H1 (cell line): ENCODE measurements at regions not wholly inside any gene's neighbourhood (a gene's known extent, or its start where the extent isn't known, plus 50 kb on each side); places are given as distances from the start of the nearest gene placed in this dataset.
A peak's percentile ranks its signal among the peaks of the same experiment; 100 is the strongest.

Experiments used
- CTCF ChIA-PET: fragments of 300-600 bp; sonication (Branson Sonifier 250); formaldehyde crosslinking; loops from one replicate; lab custom pipeline; 2021; ENCODE audit not compliant: partially characterized antibody; lab: Charles Lee
- POLR2A ChIA-PET: fragments of 300-600 bp; sonication (Branson Sonifier 250); formaldehyde crosslinking; loops from one replicate; lab custom pipeline; 2021; ENCODE audit warnings: inconsistent platforms; ENCODE audit not compliant: partially characterized antibody; lab: Charles Lee
- DNase-seq, 2 experiments: peaks; one replicate each; pipeline versions ENCODE4 v3.0.0 to v3.0.0-alpha.2; 2010 to 2022; ENCODE audit warnings: low spot score in 2 of 2, low read depth in 1 of 2, mixed read lengths in 1 of 2
- FAIRE-seq: peaks from 2 replicates; lab custom pipeline; 2011; peaks lifted over from hg19 to GRCh38; lab: Jason Lieb, UNC
- H2AFZ ChIP-seq: 2 replicates; pipeline ENCODE4 v1.8.1; 2012; ENCODE audit warnings: low read length, inconsistent platforms
- H2AK5ac ChIP-seq: 2 replicates; pipeline ENCODE4 v1.6.1; 2013; ENCODE audit warnings: low read depth, low read length
- H2BK120ac ChIP-seq: replicated peaks from 2 replicates; pipeline ENCODE3; 2013; ENCODE audit warnings: low read depth, low read length, inconsistent platforms
- H2BK12ac ChIP-seq: 2 replicates; pipeline ENCODE4 v1.6.1; 2013; ENCODE audit warnings: low read depth, low read length
- H2BK15ac ChIP-seq: 2 replicates; pipeline ENCODE4 v1.6.1; 2013; ENCODE audit warnings: low read length
- H2BK20ac ChIP-seq: 2 replicates; pipeline ENCODE4 v1.6.1; 2013; ENCODE audit warnings: low read length
- H2BK5ac ChIP-seq: 2 replicates; pipeline ENCODE4 v1.6.1; 2013; ENCODE audit warnings: low read depth, low read length
- H3K14ac ChIP-seq: 2 replicates; pipeline ENCODE4 v1.6.1; 2013; ENCODE audit warnings: inconsistent platforms; ENCODE audit not compliant: insufficient read length
- H3K18ac ChIP-seq: 2 replicates; pipeline ENCODE4 v1.6.1; 2013; ENCODE audit warnings: low read length; ENCODE audit errors: extremely low read depth
- H3K23ac ChIP-seq: 2 replicates; pipeline ENCODE4 v1.6.1; 2013; ENCODE audit warnings: inconsistent platforms; ENCODE audit not compliant: insufficient read length
- H3K23me2 ChIP-seq: 2 replicates; pipeline ENCODE4 v1.6.1; 2013; ENCODE audit warnings: low read depth, low read length
- H3K27ac ChIP-seq: 2 replicates; pipeline ENCODE4 v1.6.1; 2011; ENCODE audit warnings: low read depth, low read length, inconsistent platforms
- H3K27me3 ChIP-seq, 4 experiments: replicated peaks in 1 of 4; 1 replicate in 1 of 4; 2 replicates in 3 of 4; pipeline versions ENCODE4 v1.6.1 to v1.8.1; 2011 to 2013; ENCODE audit warnings: low read length in 3 of 4, mild to moderate bottlenecking in 3 of 4, inconsistent platforms in 2 of 4, mixed read lengths in 2 of 4, moderate library complexity in 1 of 4; ENCODE audit not compliant: control insufficient read depth in 3 of 4, insufficient read depth in 3 of 4; ENCODE audit errors: extremely low read depth in 1 of 4
- H3K36me3 ChIP-seq, 4 experiments: 2 replicates each; pipeline versions ENCODE4 v1.6.1 to v1.8.1; 2011 to 2013; ENCODE audit warnings: mild to moderate bottlenecking in 4 of 4, low read length in 3 of 4, moderate library complexity in 2 of 4, control low read depth in 1 of 4, inconsistent platforms in 1 of 4; ENCODE audit not compliant: insufficient read depth in 4 of 4, control insufficient read depth in 2 of 4
- H3K4ac ChIP-seq: replicated peaks from 2 replicates; pipeline ENCODE3; 2013; ENCODE audit warnings: low read length, low read depth, mixed read lengths, inconsistent platforms; ENCODE audit not compliant: insufficient read length
- H3K4me1 ChIP-seq, 4 experiments: replicated peaks in 1 of 4; 1 replicate in 1 of 4; 2 replicates in 3 of 4; pipeline versions ENCODE4 v1.6.1 to v1.8.1; 2011 to 2013; ENCODE audit warnings: low read length in 3 of 4, inconsistent platforms in 2 of 4, mixed read lengths in 1 of 4; ENCODE audit not compliant: insufficient read depth in 4 of 4, control insufficient read depth in 3 of 4
- H3K4me2 ChIP-seq, 2 experiments: 2 replicates each; pipeline versions ENCODE4 v1.6.1 to v1.8.1; 2011 to 2013; ENCODE audit warnings: low read depth in 2 of 2, low read length in 2 of 2, control low read depth in 1 of 2, inconsistent platforms in 1 of 2, mild to moderate bottlenecking in 1 of 2; ENCODE audit not compliant: insufficient read depth in 1 of 2
- H3K4me3 ChIP-seq, 4 experiments: fragments of 200-600, 300-600 bp in 1 of 4; sonication (generic), shearing (Covaris generic), sonication (Bioruptor Twin) in 1 of 4; 2 replicates each; pipeline versions ENCODE4 v1.5.1 to v1.8.1; 2011 to 2016; ENCODE audit warnings: low read length in 4 of 4, low read depth in 3 of 4, control low read depth in 2 of 4, inconsistent platforms in 2 of 4, mild to moderate bottlenecking in 2 of 4, mixed read lengths in 1 of 4, moderate library complexity in 1 of 4; ENCODE audit not compliant: insufficient read depth in 2 of 4; ENCODE audit errors: extremely low read depth in 1 of 4
- H3K56ac ChIP-seq: replicated peaks from 2 replicates; pipeline ENCODE3; 2013; ENCODE audit warnings: low read depth, mild to moderate bottlenecking, mixed read lengths, low read length, inconsistent platforms; ENCODE audit not compliant: insufficient read length
- H3K79me1 ChIP-seq: 2 replicates; pipeline ENCODE4 v1.6.1; 2013; ENCODE audit warnings: low read depth, low read length, control low read depth
- H3K79me2 ChIP-seq, 2 experiments: 2 replicates each; pipeline versions ENCODE4 v1.6.1 to v1.8.1; 2012 to 2013; ENCODE audit warnings: low read length in 2 of 2, mild to moderate bottlenecking in 2 of 2, inconsistent platforms in 1 of 2; ENCODE audit not compliant: insufficient read depth in 2 of 2, control insufficient read depth in 1 of 2
- H3K9ac ChIP-seq, 4 experiments: replicated peaks in 1 of 4; 1 replicate in 1 of 4; 2 replicates in 3 of 4; pipeline versions ENCODE4 v1.6.1 to v1.8.1; 2011 to 2013; ENCODE audit warnings: low read depth in 3 of 4, low read length in 3 of 4, control low read depth in 2 of 4, mild to moderate bottlenecking in 2 of 4, moderate library complexity in 2 of 4, inconsistent platforms in 1 of 4; ENCODE audit errors: extremely low read depth in 1 of 4
- H3K9me3 ChIP-seq, 2 experiments: 2 replicates each; pipeline versions ENCODE4 v1.6.1 to v1.8.1; 2012 to 2013; ENCODE audit warnings: mild to moderate bottlenecking in 2 of 2, moderate library complexity in 2 of 2, control low read depth in 1 of 2, inconsistent platforms in 1 of 2, low read depth in 1 of 2, low read length in 1 of 2, mixed read lengths in 1 of 2; ENCODE audit not compliant: insufficient read depth in 2 of 2
- H4K20me1 ChIP-seq, 2 experiments: replicated peaks in 1 of 2; 2 replicates each; pipeline versions ENCODE3 to v1.8.1; 2011 to 2013; ENCODE audit warnings: inconsistent platforms in 2 of 2, low read length in 2 of 2, mild to moderate bottlenecking in 1 of 2; ENCODE audit not compliant: insufficient read depth in 2 of 2, control insufficient read depth in 1 of 2
- H4K5ac ChIP-seq: 2 replicates; pipeline ENCODE4 v1.6.1; 2013; ENCODE audit warnings: low read length, low read depth, mixed read lengths, inconsistent platforms; ENCODE audit not compliant: insufficient read length
- H4K8ac ChIP-seq: 2 replicates; pipeline ENCODE4 v1.8.0; 2013; ENCODE audit warnings: mild to moderate bottlenecking, moderate library complexity, low read length, inconsistent platforms; ENCODE audit not compliant: insufficient read depth; ENCODE audit errors: extremely low read depth
- H4K91ac ChIP-seq: replicated peaks from 2 replicates; pipeline ENCODE3; 2013; ENCODE audit warnings: low read length, mixed read lengths, inconsistent platforms; ENCODE audit not compliant: insufficient read length
- CTCF ChIP-seq, 3 experiments: IDR thresholded peaks; 1 replicate in 2 of 3; 2 replicates in 1 of 3; pipeline versions ENCODE4 v1.5.1 to v1.6.1; 2011; ENCODE audit warnings: low read length in 3 of 3, mild to moderate bottlenecking in 3 of 3, inconsistent platforms in 2 of 3, low read depth in 1 of 3, moderate library complexity in 1 of 3; ENCODE audit not compliant: insufficient read depth in 1 of 3; ENCODE audit errors: control extremely low read depth in 1 of 3
- RAD21 ChIP-seq, 2 experiments: IDR thresholded peaks in 1 of 2; conservative IDR thresholded peaks in 1 of 2; 2 replicates each; pipeline ENCODE4 v1.6.1; 2011; ENCODE audit warnings: low read depth in 2 of 2, low read length in 2 of 2, improper control_type of control experiment in 1 of 2, inconsistent platforms in 1 of 2, mild to moderate bottlenecking in 1 of 2, moderate library complexity in 1 of 2
- RFX5 ChIP-seq: IDR thresholded peaks from 2 replicates; pipeline ENCODE4 v1.6.1; 2011; ENCODE audit warnings: low read depth, low read length, improper control_type of control experiment, borderline replicate concordance
- RNF2 ChIP-seq: fragments of 200-900, 300-1000 bp; sonication (generic); IDR thresholded peaks from 2 replicates; pipeline ENCODE4 v1.7.1; 2016; ENCODE audit warnings: borderline replicate concordance, low read depth, mild to moderate bottlenecking, antibody characterized with exemption, low read length; ENCODE audit not compliant: poor library complexity, severe bottlenecking; ENCODE audit errors: missing control alignments
- SP4 ChIP-seq: IDR thresholded peaks from 2 replicates; pipeline ENCODE4 v1.6.1; 2012; ENCODE audit warnings: low read length, inconsistent platforms
- WGBS, 2 experiments: shearing (Covaris generic) in 1 of 2; methylation state at CpG; one replicate each; pipeline versions ENCODE4 v1.1.6 to v1.1.7; 2013 to 2015; ENCODE audit warnings: low lambda C conversion rate in 2 of 2, mixed read lengths in 2 of 2, inconsistent platforms in 1 of 2, low coverage in 1 of 2, missing lambda C conversion rate in 1 of 2; ENCODE audit not compliant: insufficient replicate concordance in 2 of 2, insufficient coverage in 1 of 2, insufficient read length in 1 of 2; ENCODE audit errors: extremely low coverage in 1 of 2, missing lambda C conversion rate in 1 of 2; 5-methylcytosine and 5-hydroxymethylcytosine counted together
- TF ChIP-seq, protein P1 (sequence below): IDR thresholded peaks from 2 replicates; pipeline ENCODE4 v1.6.1; 2012; ENCODE audit warnings: inconsistent platforms

- TF ChIP-seq RNF2 (no peak), SP4 (no peak), RAD21 (IDR thresholded peaks at IDR 0.05 in 1 of 2, conservative IDR thresholded peaks at IDR 0.05 in 1 of 2; ENCODE audit: low read depth in 2 of 2, low read length in 2 of 2) (peak; percentile 63 to 64), CTCF (IDR thresholded peaks at IDR 0.05; ENCODE audit: control extremely low read depth in 1 of 3, insufficient read depth in 1 of 3, low read depth in 1 of 3, low read length in 3 of 3) (peak in 2 of 3 experiments; percentile 29 to 48; a peak in 2 of 4 replicates), RFX5 (no peak)
- TF ChIP-seq, protein P1, sequence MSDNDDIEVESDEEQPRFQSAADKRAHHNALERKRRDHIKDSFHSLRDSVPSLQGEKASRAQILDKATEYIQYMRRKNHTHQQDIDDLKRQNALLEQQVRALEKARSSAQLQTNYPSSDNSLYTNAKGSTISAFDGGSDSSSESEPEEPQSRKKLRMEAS = no peak
- Histone ChIP-seq H2BK15ac (no peak overlapping the region), H3K23ac (no peak overlapping the region), H2BK5ac (no peak overlapping the region), H4K5ac (no peak overlapping the region), H2BK12ac (no peak overlapping the region), H3K27ac (no peak overlapping the region), H3K4me1 (no peaks in the 10 kb centered on the region), H3K79me1 (no peaks in the 10 kb centered on the region), H3K27me3 (no peaks in the 10 kb centered on the region), H3K4me2 (no peak overlapping the region), H2BK120ac (no peak overlapping the region), H2BK20ac (no peak overlapping the region), H3K9ac (no peak overlapping the region), H4K20me1 (no peaks in the 10 kb centered on the region), H3K56ac (no peak overlapping the region), H3K18ac (no peak overlapping the region), H3K79me2 (no peaks in the 10 kb centered on the region), H3K36me3 (no peaks in the 10 kb centered on the region), H3K4me3 (no peak overlapping the region), H4K8ac (no peak overlapping the region), H3K9me3 (no peaks in the 10 kb centered on the region), H2AFZ (no peak overlapping the region), H3K14ac (no peak overlapping the region), H2AK5ac (no peak overlapping the region), H4K91ac (no peak overlapping the region), H3K23me2 (no peaks in the 10 kb centered on the region), H3K4ac (no peak overlapping the region)
- DNase-seq (no peak), FAIRE-seq (no peak)
- ChIA-PET CTCF (interaction anchor here (0.5 to 2.4 kb wide), 25 partner anchors 8 to 1929 kb away, joined by 3 to 13 read pairs (median 3); partner anchors contain the start of gene AMER1), POLR2A (interaction anchor here (1.1 kb wide), 1 partner anchor 27 kb away, joined by 3 read pairs; no protein-coding TSS in a partner anchor)
- 67% methylated on average over 2 of the region's 2 CpGs; no CpG with 5 or more reads in 1 of the 2 experiments for WGBS, 2 experiments
These were observed 111.7 kb downstream of the AMER1 start for GRCh38 chrX:64093761-64094160.
